HCT116 (cell line): ENCODE measurements at regions not wholly inside any gene's neighbourhood (a gene's known extent, or its start where the extent isn't known, plus 50 kb on each side); places are given as distances from the start of the nearest gene placed in this dataset.

ENCODE experiments used
- ATAC-seq: fragments of 200-7000 bp; cut with Tn5 transposase; 2 replicates; pipeline ENCODE4 v1.9.1; 2020; ENCODE audit warnings: mild to moderate bottlenecking, moderate library complexity
- BruUV-seq: library from RNA; stranded (reverse); fragments of 400-500 nt; replicated peaks from 2 replicates; lab custom pipeline; 2021; lab: Mats Ljungman, UMichigan
- CTCF ChIA-PET: fragments of 300-600 bp; sonication (Branson Sonifier 250); formaldehyde crosslinking; loops from one replicate; lab custom pipeline; 2021; ENCODE audit warnings: antibody characterized with exemption; lab: Charles Lee
- POLR2A ChIA-PET: fragments of 300-600, 350-600 bp; sonication (Branson Sonifier 250); formaldehyde crosslinking; loops from one replicate; lab custom pipeline; 2021; ENCODE audit warnings: antibody characterized with exemption; lab: Charles Lee
- RAD21 ChIA-PET, 2 experiments: fragments of 300-600 bp; sonication (Branson Sonifier 250); formaldehyde crosslinking; loops; one replicate each; lab custom pipeline; 2023; ENCODE audit warnings: low total read pairs in 2 of 2; ENCODE audit not compliant: uncharacterized antibody in 2 of 2, unreplicated experiment in 2 of 2, low non-redundant PET in 1 of 2; lab: Charles Lee
- DNase-seq: peaks from one replicate; pipeline ENCODE4 v3.0.0-alpha.2; 2010; ENCODE audit warnings: low read depth, low spot score
- H2AFZ ChIP-seq: fragments of 200-600 bp; shearing (Covaris generic), sonication (generic); 2 replicates; pipeline ENCODE4 v1.6.1; 2017; ENCODE audit warnings: low read depth, mixed run types, mixed read lengths, antibody characterized with exemption, low read length; ENCODE audit not compliant: poor library complexity, severe bottlenecking
- H3K27ac ChIP-seq: 2 replicates; pipeline ENCODE4 v1.5.1; 2012; ENCODE audit warnings: low read depth, low read length
- H3K27me3 ChIP-seq: fragments of 200-600 bp; sonication (generic); 2 replicates; pipeline ENCODE4 v1.6.1; 2016; ENCODE audit warnings: mixed run types, low read length, mixed read lengths; ENCODE audit not compliant: insufficient read depth
- H3K36me3 ChIP-seq, 2 experiments: fragments of 200-500 bp in 1 of 2; fragments of 200-600 bp in 1 of 2; sonication (Bioruptor generic) in 1 of 2; sonication (generic) in 1 of 2; 2 replicates each; pipeline versions ENCODE4 v1.5.1 to v1.6.1; 2014 to 2016; ENCODE audit warnings: low read length in 2 of 2, inconsistent platforms in 1 of 2, mixed read lengths in 1 of 2, mixed run types in 1 of 2; ENCODE audit not compliant: insufficient read depth in 2 of 2, control insufficient read depth in 1 of 2
- H3K4me1 ChIP-seq, 2 experiments: fragments of 200-600 bp in 1 of 2; sonication (generic) in 1 of 2; 2 replicates each; pipeline versions ENCODE4 v1.5.1 to v1.6.1; 2012 to 2017; ENCODE audit warnings: low read length in 2 of 2, inconsistent platforms in 1 of 2, mild to moderate bottlenecking in 1 of 2, mixed read lengths in 1 of 2, mixed run types in 1 of 2, moderate library complexity in 1 of 2; ENCODE audit not compliant: insufficient read depth in 2 of 2, control insufficient read depth in 1 of 2
- H3K4me2 ChIP-seq: fragments of 200-600 bp; sonication (generic); 2 replicates; pipeline ENCODE4 v1.6.1; 2017; ENCODE audit warnings: mixed run types, low read length, mixed read lengths
- H3K4me3 ChIP-seq, 2 experiments: fragments of 200-600 bp in 1 of 2; sonication (generic) in 1 of 2; replicated peaks in 1 of 2; 2 replicates each; pipeline ENCODE4 v1.5.1; 2011 to 2016; ENCODE audit warnings: low read length in 2 of 2, control low read depth in 1 of 2, low read depth in 1 of 2, mild to moderate bottlenecking in 1 of 2, mixed read lengths in 1 of 2, mixed run types in 1 of 2
- H3K79me2 ChIP-seq: fragments of 200-600 bp; sonication (generic); 2 replicates; pipeline ENCODE4 v1.6.1; 2017; ENCODE audit warnings: mild to moderate bottlenecking, mixed run types, low read length, moderate library complexity, mixed read lengths; ENCODE audit not compliant: insufficient read depth
- H3K9ac ChIP-seq: fragments of 200-600 bp; sonication (generic); 2 replicates; pipeline ENCODE4 v1.6.1; 2016; ENCODE audit warnings: low read length, mixed read lengths
- H3K9me2 ChIP-seq: fragments of 200-600 bp; sonication (generic), shearing (Covaris generic); 2 replicates; pipeline ENCODE4 v1.6.1; 2017; ENCODE audit warnings: mixed run types, mild to moderate bottlenecking, moderate library complexity; ENCODE audit not compliant: insufficient read depth
- H3K9me3 ChIP-seq, 2 experiments: fragments of 200-500 bp in 1 of 2; fragments of 200-600 bp in 1 of 2; sonication (Bioruptor generic) in 1 of 2; sonication (generic) in 1 of 2; 2 replicates each; pipeline ENCODE4 v1.6.1; 2014 to 2017; ENCODE audit warnings: low read length in 2 of 2, mixed read lengths in 2 of 2, inconsistent platforms in 1 of 2, low read depth in 1 of 2, mild to moderate bottlenecking in 1 of 2, mixed run types in 1 of 2, moderate library complexity in 1 of 2; ENCODE audit not compliant: control insufficient read depth in 1 of 2, insufficient read depth in 1 of 2
- H4K20me1 ChIP-seq: fragments of 200-600 bp; sonication (generic), shearing (Covaris generic); 2 replicates; pipeline ENCODE4 v1.6.1; 2017; ENCODE audit warnings: mixed run types, mild to moderate bottlenecking, moderate library complexity; ENCODE audit not compliant: insufficient read depth
- ELF1 ChIP-seq: IDR thresholded peaks from 2 replicates; pipeline ENCODE4 v1.6.1; 2012; ENCODE audit warnings: low read depth, borderline replicate concordance
- EZH2phosphoT487 ChIP-seq: fragments of 200-600 bp; IDR thresholded peaks from 2 replicates; pipeline ENCODE4 v1.6.1; 2018; ENCODE audit warnings: antibody characterized with exemption, borderline replicate concordance
- JUND ChIP-seq: IDR thresholded peaks from 2 replicates; pipeline ENCODE4 v1.6.1; 2012
- POLR2A ChIP-seq: IDR thresholded peaks from 2 replicates; pipeline ENCODE4 v1.7.0; 2011; ENCODE audit warnings: borderline replicate concordance; ENCODE audit not compliant: insufficient read depth, insufficient read length; ENCODE audit errors: extremely low read depth
- POLR2AphosphoS5 ChIP-seq: IDR thresholded peaks from 2 replicates; pipeline ENCODE4 v1.6.1; 2011; ENCODE audit warnings: mild to moderate bottlenecking, low read depth, low read length, moderate library complexity
- RAD21 ChIP-seq: IDR thresholded peaks from 2 replicates; pipeline ENCODE4 v1.6.1; 2012; ENCODE audit warnings: low read depth, mild to moderate bottlenecking
- SP1 ChIP-seq: IDR thresholded peaks from 2 replicates; pipeline ENCODE4 v1.6.1; 2012; ENCODE audit warnings: low read depth
- SRF ChIP-seq: IDR thresholded peaks from 2 replicates; pipeline ENCODE4 v1.6.1; 2012; ENCODE audit warnings: low read depth
- YY1 ChIP-seq: IDR thresholded peaks from 2 replicates; pipeline ENCODE4 v1.6.1; 2011; ENCODE audit warnings: low read length, low read depth, moderate library complexity, mild to moderate bottlenecking; ENCODE audit not compliant: insufficient replicate concordance; ENCODE audit errors: extremely low read depth
- ZNF274 ChIP-seq: fragments of 200-500 bp; sonication (Bioruptor generic); IDR thresholded peaks from 2 replicates; pipeline ENCODE4 v1.6.1; 2014; ENCODE audit warnings: mild to moderate bottlenecking, low read depth, low read length, inconsistent platforms
- intact Hi-C: fragments of 100-400 bp; cut with micrococcal nuclease; formaldehyde crosslinking; loops from 2 replicates; pipeline ENCODE4 v1.10.0; 2022
- TF ChIP-seq, protein P1 (sequence below): IDR thresholded peaks from 2 replicates; pipeline ENCODE4 v1.6.1; 2012

DNA sequence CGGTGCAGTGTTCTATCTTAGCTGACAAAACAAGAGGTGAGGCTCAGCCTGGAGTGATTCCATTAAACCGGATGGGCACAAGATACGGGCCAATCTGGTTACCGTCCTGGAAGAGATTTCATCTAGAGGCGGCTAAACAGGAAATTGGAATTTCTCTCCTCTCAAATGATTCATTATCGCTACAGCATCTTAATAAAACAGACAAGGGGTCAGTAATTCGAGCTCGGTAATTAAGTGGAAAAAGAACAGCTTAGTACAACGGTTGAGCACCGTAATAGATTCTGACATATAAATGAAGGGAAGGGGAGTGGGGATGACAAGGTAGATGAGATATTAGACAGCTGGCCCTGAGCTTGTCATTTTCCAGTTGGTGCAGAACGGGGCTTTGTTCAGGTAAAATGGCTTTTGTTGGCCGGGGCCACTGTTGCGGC lies 137.2 kb downstream of the EDN3 start:
- TF ChIP-seq EZH2phosphoT487 (no peak), ELF1 (no peak), JUND (no peak), ZNF274 (no peak), SP1 (no peak)
- BruUV-seq: no TSS peak
- no peak overlapping the region for H2AFZ ChIP-seq
- ChIA-PET RAD21 (interaction anchor here in 1 of 2 experiments (0.6 kb wide), 1 partner anchor 1185 kb away, joined by 3 read pairs; no protein-coding TSS in a partner anchor), CTCF (interaction anchor here (1.0 to 2.5 kb wide), 2 partner anchors 18 to 58 kb away, joined by 4 to 10 read pairs; no protein-coding TSS in a partner anchor), POLR2A (no interaction called here)
- H3K9me2 ChIP-seq: no peaks in the 10 kb centered on the region
- H3K9me3 ChIP-seq: no peaks in the 10 kb centered on the region
- no peak overlapping the region for H3K27ac ChIP-seq
- H3K4me3 ChIP-seq: no peak overlapping the region
- no peak overlapping the region for H3K9ac ChIP-seq
- no peak for DNase-seq
- peaks cover 22% of the 10 kb centered on the region; the same call in 1 of the 2 replicates for H3K27me3 ChIP-seq
- H4K20me1 ChIP-seq: no peaks in the 10 kb centered on the region
- H3K36me3 ChIP-seq: no peaks in the 10 kb centered on the region
- no peaks in the 10 kb centered on the region for H3K79me2 ChIP-seq
- no peaks in the 10 kb centered on the region for H3K4me1 ChIP-seq
- no peak for ATAC-seq
- H3K4me2 ChIP-seq: no peak overlapping the region
- intact Hi-C loops: no loop called here

GRCh38 chr20:59438201-59438600 lies 137.8 kb downstream of the EDN3 start:
- Histone ChIP-seq H3K4me3 (no peak overlapping the region), H3K27me3 (peaks cover 27% of the 10 kb centered on the region), H3K27ac (no peak overlapping the region), H3K4me2 (no peak overlapping the region), H3K9me2 (no peaks in the 10 kb centered on the region), H2AFZ (no peak overlapping the region), H3K79me2 (no peaks in the 10 kb centered on the region), H3K36me3 (no peaks in the 10 kb centered on the region), H3K4me1 (no peaks in the 10 kb centered on the region), H3K9ac (no peak overlapping the region), H3K9me3 (no peaks in the 10 kb centered on the region), H4K20me1 (no peaks in the 10 kb centered on the region)
- ChIA-PET POLR2A (no interaction called here), RAD21 (no interaction called here), CTCF (interaction anchor here (1.0 to 2.5 kb wide), 2 partner anchors 18 to 57 kb away, joined by 4 to 10 read pairs; no protein-coding TSS in a partner anchor)
- ATAC-seq (no peak), DNase-seq (no peak)
- BruUV-seq: no TSS peak
- intact Hi-C loops: no loop called here
- TF ChIP-seq YY1 (no peak), EZH2phosphoT487 (no peak), POLR2A (no peak), JUND (no peak), RAD21 (no peak), POLR2AphosphoS5 (no peak), SRF (no peak)
- TF ChIP-seq, protein P1, sequence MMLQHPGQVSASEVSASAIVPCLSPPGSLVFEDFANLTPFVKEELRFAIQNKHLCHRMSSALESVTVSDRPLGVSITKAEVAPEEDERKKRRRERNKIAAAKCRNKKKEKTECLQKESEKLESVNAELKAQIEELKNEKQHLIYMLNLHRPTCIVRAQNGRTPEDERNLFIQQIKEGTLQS: no peak
